ENCODE measurements at regions not wholly inside any gene's neighbourhood (a gene's known extent, or its start where the extent isn't known, plus 50 kb on each side); places are given as distances from the start of the nearest gene placed in this dataset.

DNA sequence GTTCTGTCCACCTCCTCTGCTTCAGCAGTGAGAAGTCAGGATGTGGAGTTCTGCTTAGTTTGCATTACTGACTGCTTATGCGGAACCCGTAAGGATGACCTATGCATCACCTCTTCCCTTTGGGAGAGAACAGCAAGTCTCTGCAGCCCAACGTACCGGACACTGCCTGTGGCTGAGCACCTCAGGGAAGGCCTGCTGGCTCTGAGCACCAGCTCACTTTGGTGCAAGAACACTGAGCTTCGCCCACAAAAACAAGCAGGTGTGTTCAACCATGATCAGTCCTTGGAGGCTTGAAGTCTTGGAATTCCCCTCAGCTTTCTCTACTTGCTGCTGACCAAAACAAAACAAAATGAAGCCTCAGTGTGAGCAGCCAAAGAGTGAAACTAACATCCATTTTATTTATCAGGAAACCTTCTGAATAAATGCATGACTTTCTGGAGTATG is 52.7 kb upstream of the NCK2 start:
- intact Hi-C loops (cut with micrococcal nuclease), result no loop called here
- peaks cover 2% of the 10 kb centered on the region for H3K27me3 Mint-ChIP-seq

DNA sequence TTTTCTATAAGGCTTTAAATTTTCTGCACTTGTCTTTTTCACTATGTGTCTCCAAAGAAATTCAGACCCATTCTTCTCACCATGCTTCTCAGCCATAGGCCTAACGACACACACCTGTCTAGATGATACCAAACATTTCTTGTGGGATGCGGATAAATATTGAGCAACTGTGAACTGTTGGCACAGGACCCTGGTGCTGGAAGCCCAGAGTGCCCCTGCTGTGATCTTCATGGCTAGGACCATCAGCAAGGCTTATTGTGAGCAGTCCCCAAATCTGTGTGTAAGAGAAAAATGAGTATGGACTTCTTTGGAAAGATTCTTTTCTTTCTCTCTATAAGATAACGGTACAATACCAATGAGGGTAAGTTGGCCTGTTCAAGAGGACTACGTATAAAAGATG is 54.1 kb upstream of the NCK2 start:
- no peak for DNase-seq
- Mint-ChIP-seq H3K4me3 (no peak overlapping the region), H3K36me3 (ENCODE audit: low read depth) (no peaks in the 10 kb centered on the region), H3K9me3 (peaks cover 15% of the 10 kb centered on the region), H3K4me1 (no peaks in the 10 kb centered on the region), H3K27me3 (peaks cover 2% of the 10 kb centered on the region), H3K27ac (no peak overlapping the region)
- intact Hi-C loops (cut with micrococcal nuclease), result no loop called here

More for the DNA sequence above, 52.7 kb upstream of the NCK2 start:
- peaks cover 16% of the 10 kb centered on the region for H3K9me3 Mint-ChIP-seq
- DNase-seq, result no peak
- H3K4me3 Mint-ChIP-seq, result no peak overlapping the region
- H3K36me3 Mint-ChIP-seq (ENCODE audit: low read depth), result no peaks in the 10 kb centered on the region
- no peaks in the 10 kb centered on the region for H3K4me1 Mint-ChIP-seq
- H3K27ac Mint-ChIP-seq, result no peak overlapping the region

DNA sequence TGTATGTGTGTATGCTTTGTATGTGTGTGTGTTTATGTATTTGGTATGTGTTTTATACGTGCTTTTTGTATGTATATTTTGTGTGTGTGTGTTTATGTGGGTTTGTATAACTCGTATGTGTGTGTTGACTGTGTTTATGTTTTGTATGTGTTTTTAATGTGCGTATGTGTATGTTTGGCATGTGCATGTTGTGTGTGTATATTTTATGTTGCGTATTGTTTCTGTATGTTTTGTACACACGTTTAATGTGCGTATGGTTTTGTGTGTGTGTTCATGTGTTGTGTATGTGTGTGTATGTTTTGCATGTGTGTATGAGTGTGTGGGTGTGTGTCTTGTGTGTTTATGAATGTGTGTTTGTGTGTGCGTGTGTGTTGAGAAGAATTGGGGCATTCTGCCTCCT is 55.2 kb upstream of the NCK2 start:
- Mint-ChIP-seq H3K4me3 (no peak overlapping the region), H3K36me3 (ENCODE audit: low read depth) (no peaks in the 10 kb centered on the region), H3K4me1 (no peaks in the 10 kb centered on the region), H3K27me3 (peaks cover 2% of the 10 kb centered on the region), H3K27ac (no peak overlapping the region), H3K9me3 (peaks cover 12% of the 10 kb centered on the region)
- no peak for DNase-seq
- intact Hi-C loops (cut with micrococcal nuclease), result no loop called here

DNA sequence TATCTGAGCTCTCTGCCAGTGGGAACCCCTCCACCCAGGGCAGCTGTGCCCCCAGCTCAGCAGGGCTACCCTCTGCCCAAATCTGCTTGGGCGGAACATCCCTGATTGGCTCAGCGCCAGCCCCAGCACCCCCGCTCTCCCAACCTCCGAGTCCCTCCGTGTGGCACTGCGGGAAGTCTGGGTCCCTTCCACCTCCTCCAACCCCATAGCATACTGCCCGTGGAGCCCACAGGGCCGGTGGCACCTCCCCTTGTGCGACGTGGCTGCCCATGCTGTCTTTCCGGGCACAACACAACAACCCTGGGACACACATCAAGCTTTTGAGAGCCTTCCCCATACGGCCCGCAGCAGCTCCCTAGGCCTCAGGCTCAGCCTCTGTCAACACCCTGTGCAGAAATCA is 55.8 kb upstream of the NCK2 start:
- Mint-ChIP-seq H3K9me3 (peaks cover 11% of the 10 kb centered on the region), H3K4me3 (no peak overlapping the region), H3K27ac (no peak overlapping the region), H3K36me3 (ENCODE audit: low read depth) (no peaks in the 10 kb centered on the region), H3K27me3 (peaks cover 2% of the 10 kb centered on the region), H3K4me1 (no peaks in the 10 kb centered on the region)
- intact Hi-C loops (cut with micrococcal nuclease), result no loop called here
- DNase-seq, result no peak

DNA sequence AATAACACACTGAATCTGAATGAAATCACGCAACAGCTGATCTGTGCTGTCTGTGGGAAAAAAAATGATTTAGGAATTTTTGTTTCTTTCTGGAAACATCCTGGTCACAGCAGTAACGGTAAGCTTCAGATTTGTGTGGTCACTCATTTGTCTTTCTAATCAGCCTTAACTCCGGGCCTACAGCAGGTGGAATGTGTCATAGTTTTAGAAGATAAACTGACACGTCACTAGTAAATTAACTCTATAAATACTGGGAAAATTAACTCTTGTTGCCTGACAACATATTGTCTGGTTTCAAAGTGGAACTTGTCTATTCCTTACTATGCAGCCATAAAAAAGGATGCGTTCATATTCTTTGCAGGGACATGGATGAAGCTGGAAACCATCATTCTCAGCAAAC is 58.1 kb upstream of the NCK2 start:
- H3K9me3 Mint-ChIP-seq, result peaks cover 14% of the 10 kb centered on the region
- no peaks in the 10 kb centered on the region for H3K36me3 Mint-ChIP-seq (ENCODE audit: low read depth)
- no peak overlapping the region for H3K27ac Mint-ChIP-seq
- intact Hi-C loops (cut with micrococcal nuclease), result no loop called here
- H3K4me3 Mint-ChIP-seq, result no peak overlapping the region
- peaks cover 2% of the 10 kb centered on the region for H3K4me1 Mint-ChIP-seq
- DNase-seq, result peak; percentile 14
- H3K27me3 Mint-ChIP-seq, result peaks cover 4% of the 10 kb centered on the region

DNA sequence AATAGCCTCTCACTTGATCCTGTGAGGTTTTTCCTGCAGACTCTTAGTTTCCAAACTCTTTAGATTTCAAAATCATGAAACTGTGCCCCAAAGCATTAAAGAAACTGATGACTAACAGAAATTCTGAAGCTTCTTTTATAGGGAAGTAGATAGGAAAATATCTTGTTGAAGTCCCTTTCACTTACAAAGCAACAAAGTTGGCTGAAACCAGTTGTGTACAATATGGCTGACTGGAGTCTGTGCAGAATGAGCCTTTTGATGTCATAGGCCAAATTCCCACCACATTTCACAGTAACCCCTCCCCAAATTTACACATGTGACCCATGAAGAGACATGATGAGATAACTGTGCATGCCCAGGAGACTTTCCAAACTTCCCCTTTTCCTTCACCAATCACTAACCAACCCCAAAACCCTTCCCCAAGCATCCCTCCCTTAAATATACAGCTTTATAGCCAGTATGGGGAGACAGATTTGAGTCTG is 61.7 kb upstream of the NCK2 start:
- no peaks in the 10 kb centered on the region for H3K36me3 Mint-ChIP-seq (ENCODE audit: low read depth)
- H3K4me1 Mint-ChIP-seq, result peaks cover 2% of the 10 kb centered on the region
- no peak overlapping the region for H3K27ac Mint-ChIP-seq
- peak; percentile 40 for DNase-seq
- H3K9me3 Mint-ChIP-seq, result peaks cover 22% of the 10 kb centered on the region
- no peak overlapping the region for H3K4me3 Mint-ChIP-seq
- intact Hi-C loops (cut with micrococcal nuclease), result no loop called here
- H3K27me3 Mint-ChIP-seq, result peaks cover 7% of the 10 kb centered on the region

DNA sequence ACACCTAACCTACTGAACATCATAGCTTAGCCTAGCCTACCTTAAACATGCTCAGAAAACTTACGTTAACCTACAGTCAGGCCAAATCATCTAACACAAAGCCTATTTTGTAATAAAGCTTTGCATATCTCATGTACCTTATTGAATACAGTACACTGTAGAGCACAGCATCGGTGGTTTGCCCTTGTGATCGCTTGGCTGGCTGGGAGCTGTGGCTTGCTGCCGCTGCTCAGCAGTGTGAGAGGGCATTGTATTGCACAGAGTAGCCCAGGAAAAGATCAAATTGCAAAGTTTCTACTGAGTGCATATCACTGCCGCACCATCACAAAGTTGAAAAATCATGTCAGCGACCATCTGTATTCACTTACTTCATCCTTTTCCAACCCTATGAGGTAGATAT is 62.3 kb upstream of the NCK2 start:
- DNase-seq, result peak; percentile 48
- Mint-ChIP-seq H3K4me1 (peaks cover 2% of the 10 kb centered on the region), H3K36me3 (ENCODE audit: low read depth) (no peaks in the 10 kb centered on the region), H3K9me3 (peaks cover 22% of the 10 kb centered on the region), H3K27me3 (peaks cover 7% of the 10 kb centered on the region), H3K4me3 (no peak overlapping the region), H3K27ac (no peak overlapping the region)
- intact Hi-C loops (cut with micrococcal nuclease), result no loop called here

DNA sequence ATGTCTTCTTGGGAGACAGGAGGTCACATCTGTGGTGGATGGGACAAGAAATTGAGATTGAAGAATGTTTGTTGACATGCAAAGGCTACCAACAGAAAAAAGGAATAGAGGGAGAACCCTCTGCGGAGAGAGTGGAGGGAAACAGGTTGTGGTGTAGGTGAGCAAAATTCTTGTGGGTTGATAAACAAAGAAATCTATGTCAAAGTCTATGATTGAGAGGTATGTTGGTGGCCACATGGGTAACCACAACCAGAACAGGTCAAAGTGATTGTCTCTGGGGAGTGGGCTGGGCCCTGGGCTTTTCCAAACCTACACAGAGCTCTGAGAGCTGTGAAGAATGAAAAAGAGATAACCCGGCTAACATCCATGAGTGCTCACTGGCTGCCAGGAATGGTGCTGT is 62.8 kb upstream of the NCK2 start:
- H3K4me1 Mint-ChIP-seq, result peaks cover 2% of the 10 kb centered on the region

DNA sequence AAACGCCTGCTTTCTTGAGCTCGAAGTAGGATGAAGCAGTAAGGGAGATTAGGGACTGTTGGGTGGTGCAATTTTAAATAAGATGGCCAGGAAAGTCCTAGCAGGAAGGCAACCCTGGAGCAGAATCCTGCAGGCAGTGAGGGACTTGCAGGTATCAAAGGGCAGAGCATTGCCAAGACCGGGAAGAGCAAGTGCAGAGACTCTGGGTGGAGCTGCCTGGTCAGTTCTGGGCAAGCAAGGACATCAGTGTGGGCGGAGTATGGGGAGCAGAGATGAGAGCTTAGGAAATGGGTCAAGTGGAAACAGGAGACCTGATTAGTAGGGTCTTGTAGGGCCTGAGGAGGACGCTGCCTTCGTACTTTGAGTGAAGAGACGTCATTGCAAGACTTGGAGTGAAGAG is 64.4 kb upstream of the NCK2 start:
- Mint-ChIP-seq H3K4me3 (no peak overlapping the region), H3K27ac (no peak overlapping the region), H3K9me3 (peaks cover 18% of the 10 kb centered on the region), H3K27me3 (peaks cover 7% of the 10 kb centered on the region), H3K36me3 (ENCODE audit: low read depth) (no peaks in the 10 kb centered on the region), H3K4me1 (peaks cover 5% of the 10 kb centered on the region)
- intact Hi-C loops (cut with micrococcal nuclease), result no loop called here
- DNase-seq, result no peak

More for the DNA sequence above, 62.8 kb upstream of the NCK2 start:
- peak; percentile 33 for DNase-seq
- H3K4me3 Mint-ChIP-seq, result no peak overlapping the region
- H3K27me3 Mint-ChIP-seq, result peaks cover 7% of the 10 kb centered on the region
- no peaks in the 10 kb centered on the region for H3K36me3 Mint-ChIP-seq (ENCODE audit: low read depth)
- peaks cover 22% of the 10 kb centered on the region for H3K9me3 Mint-ChIP-seq
- H3K27ac Mint-ChIP-seq, result no peak overlapping the region
- intact Hi-C loops (cut with micrococcal nuclease), result no loop called here

DNA sequence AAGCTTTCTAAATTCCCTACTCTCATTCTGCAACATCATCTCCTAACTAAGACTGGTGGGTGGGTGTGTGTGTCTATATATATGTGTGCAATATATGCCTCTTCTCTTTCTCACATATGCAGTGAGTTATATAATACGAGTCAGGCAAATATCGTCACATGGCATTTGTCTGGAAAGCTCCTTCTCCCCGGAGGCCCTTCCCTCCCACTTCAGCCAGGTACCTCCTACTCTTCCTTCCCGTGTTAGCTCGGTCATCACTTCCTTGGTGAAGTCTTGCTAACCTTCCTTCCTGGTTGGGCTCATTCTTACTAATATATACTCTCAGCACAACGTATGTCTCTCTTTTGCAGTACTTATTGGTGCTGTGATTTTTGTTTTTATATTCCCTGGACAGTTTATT is 66.4 kb upstream of the NCK2 start:
- DNase-seq, result peak; percentile 50
- intact Hi-C loops (cut with micrococcal nuclease), result no loop called here
- Mint-ChIP-seq H3K9me3 (peaks cover 18% of the 10 kb centered on the region), H3K4me3 (no peak overlapping the region), H3K36me3 (ENCODE audit: low read depth) (no peaks in the 10 kb centered on the region), H3K27ac (no peak overlapping the region), H3K4me1 (peaks cover 15% of the 10 kb centered on the region), H3K27me3 (peaks cover 5% of the 10 kb centered on the region)

DNA sequence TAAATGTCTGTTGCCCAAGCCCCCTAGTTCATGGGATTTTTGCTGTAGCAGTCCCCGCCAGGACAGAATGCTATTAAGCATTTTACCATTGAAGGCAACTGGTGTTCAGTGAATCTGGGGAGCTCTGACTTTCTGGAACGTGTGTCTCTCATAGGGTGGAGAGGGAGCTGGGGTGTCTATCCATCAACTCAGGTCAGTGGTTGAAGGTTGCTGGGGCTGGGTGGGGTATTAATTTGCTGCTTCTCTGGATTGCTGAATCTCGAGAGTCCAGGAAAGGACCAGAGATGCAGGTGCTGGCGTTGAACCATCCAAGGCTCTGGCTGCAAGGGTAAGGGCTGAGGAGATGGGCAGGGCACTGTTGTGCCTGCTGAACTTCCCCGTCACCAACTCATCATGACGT is 66.8 kb upstream of the NCK2 start:
- Mint-ChIP-seq H3K27ac (no peak overlapping the region), H3K36me3 (ENCODE audit: low read depth) (no peaks in the 10 kb centered on the region), H3K9me3 (peaks cover 18% of the 10 kb centered on the region), H3K4me1 (peaks cover 15% of the 10 kb centered on the region), H3K4me3 (no peak overlapping the region), H3K27me3 (peaks cover 5% of the 10 kb centered on the region)
- peak; percentile 28 for DNase-seq
- intact Hi-C loops (cut with micrococcal nuclease), result no loop called here

DNA sequence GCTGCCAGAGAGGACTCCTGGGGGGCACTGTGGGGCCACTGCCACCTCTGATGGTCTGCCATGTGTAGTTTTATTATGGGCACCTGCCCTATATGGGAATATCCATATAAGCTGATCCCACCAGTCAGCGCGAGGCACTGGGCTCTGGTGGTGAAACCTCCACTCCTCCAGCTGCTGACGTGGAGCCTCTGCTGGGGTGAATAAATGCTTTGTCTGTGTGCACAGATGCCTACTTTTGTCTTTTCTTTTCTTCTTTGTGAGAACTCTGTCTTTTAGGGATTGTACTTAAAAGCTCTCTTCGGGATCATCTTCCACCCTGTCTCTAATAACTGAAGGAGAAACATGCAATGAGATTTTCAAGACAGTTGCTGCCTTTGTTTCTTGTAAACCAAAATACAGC is 68.9 kb upstream of the NCK2 start:
- peak; percentile 46 for DNase-seq
- intact Hi-C loops (cut with micrococcal nuclease), result loop anchor here (2.0 kb wide), 1 partner anchor 71 kb away; no protein-coding TSS in a partner anchor
- Mint-ChIP-seq H3K27me3 (peaks cover 3% of the 10 kb centered on the region), H3K27ac (no peak overlapping the region), H3K4me1 (peaks cover 13% of the 10 kb centered on the region), H3K36me3 (ENCODE audit: low read depth) (no peaks in the 10 kb centered on the region), H3K4me3 (no peak overlapping the region), H3K9me3 (peaks cover 9% of the 10 kb centered on the region)

DNA sequence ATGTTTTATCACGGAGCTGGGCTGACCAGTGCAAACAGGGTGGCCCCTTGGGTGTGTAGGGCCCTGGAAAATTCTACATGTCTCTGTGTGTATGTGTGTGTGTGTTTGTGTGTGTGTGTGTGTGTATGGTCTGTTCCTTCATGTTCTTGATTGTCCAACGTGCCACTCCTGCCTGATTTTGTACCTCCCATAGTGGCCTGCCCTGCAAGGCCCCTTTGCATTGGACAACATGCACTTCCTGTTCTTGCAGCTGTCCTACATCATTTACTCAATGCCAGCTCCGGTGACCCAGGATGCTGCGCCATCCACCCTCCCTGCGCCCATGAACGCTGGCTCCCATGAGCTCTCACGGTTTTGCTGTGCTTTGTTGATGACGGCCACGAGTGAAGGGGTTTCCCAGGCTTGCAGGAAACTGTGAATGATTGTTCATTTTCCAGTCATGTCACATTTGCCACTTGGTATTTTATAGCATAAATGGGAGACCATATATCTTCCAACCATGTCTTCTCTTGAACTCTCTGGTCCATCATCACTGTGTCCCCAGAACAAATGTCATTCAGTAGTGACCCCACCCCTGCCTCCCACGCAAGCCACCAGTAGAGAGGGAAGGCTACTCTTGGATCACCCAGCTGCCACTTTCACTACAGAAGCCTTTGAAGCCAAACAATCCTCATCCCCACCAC is 69.7 kb upstream of the NCK2 start:
- intact Hi-C loops (cut with micrococcal nuclease), result loop anchor here (2.0 kb wide), 1 partner anchor 72 kb away; no protein-coding TSS in a partner anchor
- Mint-ChIP-seq H3K4me1 (peaks cover 13% of the 10 kb centered on the region), H3K4me3 (peak overlapping the region; percentile 7), H3K27me3 (no peaks in the 10 kb centered on the region), H3K9me3 (peaks cover 2% of the 10 kb centered on the region), H3K27ac (peak overlapping the region; percentile 61), H3K36me3 (ENCODE audit: low read depth) (no peaks in the 10 kb centered on the region)
- DNase-seq, result peak; percentile 71

DNA sequence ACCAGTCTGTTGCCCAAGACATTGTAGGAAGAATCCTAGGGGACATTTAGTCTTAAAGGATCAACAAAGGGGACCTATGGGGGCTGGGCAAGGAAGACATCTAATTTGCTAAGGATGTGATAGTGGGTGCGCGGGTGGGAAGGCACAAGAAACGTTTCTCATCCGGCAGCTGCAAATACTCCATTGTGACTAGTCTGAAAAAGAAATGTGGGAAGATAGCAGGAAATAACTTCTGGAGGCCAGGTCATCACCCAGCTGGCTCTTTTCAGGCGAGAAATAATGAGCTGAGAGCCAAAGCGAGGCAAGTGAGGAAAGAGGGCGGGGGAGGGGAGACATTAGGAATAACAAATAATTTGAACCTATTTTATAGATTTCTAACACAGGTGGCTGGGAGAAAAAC is 70.3 kb upstream of the NCK2 start:
- Mint-ChIP-seq H3K4me3 (no peak overlapping the region), H3K27me3 (no peaks in the 10 kb centered on the region), H3K4me1 (peaks cover 13% of the 10 kb centered on the region), H3K9me3 (no peaks in the 10 kb centered on the region), H3K36me3 (ENCODE audit: low read depth) (no peaks in the 10 kb centered on the region), H3K27ac (peak overlapping the region; percentile 35)
- intact Hi-C loops (cut with micrococcal nuclease), result loop anchor here (2.0 kb wide), 1 partner anchor 72 kb away; no protein-coding TSS in a partner anchor
- peak; percentile 36 for DNase-seq

DNA sequence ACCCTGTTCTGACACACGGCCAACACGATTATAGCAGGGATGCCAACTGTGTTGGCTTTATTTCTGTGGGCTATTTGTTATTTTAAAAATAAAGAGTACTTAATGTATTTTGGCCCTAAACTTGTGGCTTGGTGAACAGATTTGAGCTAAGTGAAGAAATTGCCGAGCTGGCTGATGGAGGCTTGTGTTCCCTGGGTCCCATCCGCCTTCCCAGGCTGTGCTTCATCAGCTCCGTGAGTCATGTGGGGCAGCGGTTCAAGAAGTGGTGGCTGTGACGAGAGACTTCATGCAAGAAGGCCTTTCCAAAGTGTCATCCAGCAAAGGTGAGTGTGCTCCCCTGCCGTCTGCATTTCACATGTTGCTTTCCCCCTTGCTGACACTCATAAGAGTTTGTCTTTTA is 73.6 kb upstream of the NCK2 start:
- intact Hi-C loops (cut with micrococcal nuclease), result no loop called here

More for the DNA sequence above, 73.6 kb upstream of the NCK2 start:
- Mint-ChIP-seq H3K4me3 (no peak overlapping the region), H3K27ac (no peak overlapping the region), H3K36me3 (ENCODE audit: low read depth) (no peaks in the 10 kb centered on the region), H3K9me3 (peaks cover 13% of the 10 kb centered on the region), H3K4me1 (peaks cover 13% of the 10 kb centered on the region), H3K27me3 (no peaks in the 10 kb centered on the region)
- peak; percentile 41 for DNase-seq
